HG03159 (cell line): ENCODE measurements at regions not wholly inside any gene's neighbourhood (a gene's known extent, or its start where the extent isn't known, plus 50 kb on each side); places are given as distances from the start of the nearest gene placed in this dataset.

Experiments
- ATAC-seq: cut with Tn5 transposase; IDR thresholded peaks from one replicate; pipeline ENCODE4 v1.9.1; 2021; ENCODE audit warnings: mild to moderate bottlenecking, moderate library complexity; ENCODE audit not compliant: unreplicated experiment

GRCh38 chr1:199261328-199261727 lies 622.5 kb downstream of the PTPRC start:
- no peak for ATAC-seq

- ATAC-seq = no peak
These were observed 625.4 kb downstream of the PTPRC start for GRCh38 chr1:199264283-199264682.

GRCh38 chr1:199264911-199265310 lies 626.1 kb downstream of the PTPRC start:
- no peak for ATAC-seq

GRCh38 chr1:199265319-199265718 lies 626.5 kb downstream of the PTPRC start:
- ATAC-seq = no peak

- no peak for ATAC-seq
These were observed 630.4 kb downstream of the PTPRC start for GRCh38 chr1:199269241-199269640.

GRCh38 chr1:199272139-199272544 lies 633.3 kb downstream of the PTPRC start:
- ATAC-seq = no peak

GRCh38 chr1:199272628-199273086 lies 633.8 kb downstream of the PTPRC start:
- peak; percentile 84 for ATAC-seq

- no peak for ATAC-seq
These were observed 635.1 kb downstream of the PTPRC start for GRCh38 chr1:199273837-199274379.

GRCh38 chr1:199279067-199279466 lies 640.2 kb downstream of the PTPRC start:
- no peak for ATAC-seq

GRCh38 chr1:199279872-199280645 lies 641.2 kb downstream of the PTPRC start:
- ATAC-seq = no peak

GRCh38 chr1:199282751-199283305 lies 644.0 kb downstream of the PTPRC start:
- ATAC-seq = no peak

- ATAC-seq = no peak
These were observed 645.0 kb downstream of the PTPRC start for GRCh38 chr1:199283794-199284193.

GRCh38 chr1:199287206-199287605 lies 648.4 kb downstream of the PTPRC start:
- ATAC-seq = no peak

- no peak for ATAC-seq
These were observed 648.8 kb downstream of the PTPRC start for GRCh38 chr1:199287647-199288046.

- no peak for ATAC-seq
These were observed 651.3 kb downstream of the PTPRC start for GRCh38 chr1:199290186-199290585.

- no peak for ATAC-seq
These were observed 652.3 kb downstream of the PTPRC start for GRCh38 chr1:199291022-199291740.

GRCh38 chr1:199292896-199293295 lies 654.1 kb downstream of the PTPRC start:
- ATAC-seq = no peak

GRCh38 chr1:199295107-199295506 lies 656.3 kb downstream of the PTPRC start:
- no peak for ATAC-seq

- ATAC-seq = no peak
These were observed 658.3 kb downstream of the PTPRC start for GRCh38 chr1:199297174-199297573.

GRCh38 chr1:199297887-199298286 lies 659.0 kb downstream of the PTPRC start:
- no peak for ATAC-seq

GRCh38 chr1:199298825-199299224 lies 660.0 kb downstream of the PTPRC start:
- no peak for ATAC-seq
